Right atrium auricular region (tissue), 2 donors: ENCODE measurements at regions not wholly inside any gene's neighbourhood (a gene's known extent, or its start where the extent isn't known, plus 50 kb on each side); places are given as distances from the start of the nearest gene placed in this dataset.

Experiments
- DNase-seq: peaks from one replicate; pipeline ENCODE4 v3.0.0-alpha.2; 2019; ENCODE audit warnings: low spot score
- H3K27ac ChIP-seq, 2 donors: fragments of 200-600 bp; sonication (generic); 1 replicate in 1 of 2; 2 replicates in 1 of 2; pipeline ENCODE4 v1.5.1; 2016 to 2019
- H3K27me3 ChIP-seq, 2 donors: fragments of 200-600 bp; sonication (generic); one replicate each; pipeline versions ENCODE4 v1.5.1 to v1.6.0; 2017 to 2019
- H3K36me3 ChIP-seq: fragments of 200-600 bp; sonication (generic); one replicate; pipeline ENCODE4 v1.5.1; 2016
- H3K4me1 ChIP-seq, 2 donors: fragments of 200-600 bp; sonication (generic); one replicate each; pipeline versions ENCODE4 v1.5.1 to v1.6.0; 2017 to 2019
- H3K4me3 ChIP-seq, 2 donors: fragments of 200-600 bp; sonication (generic); 1 replicate in 1 of 2; 2 replicates in 1 of 2; pipeline ENCODE4 v1.5.1; 2017 to 2019; ENCODE audit warnings: mild to moderate bottlenecking in 1 of 2, moderate library complexity in 1 of 2
- H3K9me3 ChIP-seq, 2 donors: fragments of 200-600 bp; sonication (generic); one replicate each; pipeline ENCODE4 v1.5.1; 2019
- TF ChIP-seq, protein P1 (sequence below), 2 donors: fragments of 200-600 bp; sonication (generic); IDR thresholded peaks; one replicate each; pipeline ENCODE4 v1.5.1; 2019; ENCODE audit warnings: antibody characterized with exemption in 2 of 2

- TF ChIP-seq, protein P1, sequence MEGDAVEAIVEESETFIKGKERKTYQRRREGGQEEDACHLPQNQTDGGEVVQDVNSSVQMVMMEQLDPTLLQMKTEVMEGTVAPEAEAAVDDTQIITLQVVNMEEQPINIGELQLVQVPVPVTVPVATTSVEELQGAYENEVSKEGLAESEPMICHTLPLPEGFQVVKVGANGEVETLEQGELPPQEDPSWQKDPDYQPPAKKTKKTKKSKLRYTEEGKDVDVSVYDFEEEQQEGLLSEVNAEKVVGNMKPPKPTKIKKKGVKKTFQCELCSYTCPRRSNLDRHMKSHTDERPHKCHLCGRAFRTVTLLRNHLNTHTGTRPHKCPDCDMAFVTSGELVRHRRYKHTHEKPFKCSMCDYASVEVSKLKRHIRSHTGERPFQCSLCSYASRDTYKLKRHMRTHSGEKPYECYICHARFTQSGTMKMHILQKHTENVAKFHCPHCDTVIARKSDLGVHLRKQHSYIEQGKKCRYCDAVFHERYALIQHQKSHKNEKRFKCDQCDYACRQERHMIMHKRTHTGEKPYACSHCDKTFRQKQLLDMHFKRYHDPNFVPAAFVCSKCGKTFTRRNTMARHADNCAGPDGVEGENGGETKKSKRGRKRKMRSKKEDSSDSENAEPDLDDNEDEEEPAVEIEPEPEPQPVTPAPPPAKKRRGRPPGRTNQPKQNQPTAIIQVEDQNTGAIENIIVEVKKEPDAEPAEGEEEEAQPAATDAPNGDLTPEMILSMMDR (IDR thresholded peaks at IDR 0.05): no peak
- Histone ChIP-seq H3K9me3 (peaks cover 0 to 8% of the 10 kb centered on the region in 2 donors), H3K27me3 (no peaks in the 10 kb centered on the region)
Observed at GRCh38 chr16:66164581-66165247, 201.8 kb upstream of the CDH5 start.

DNA sequence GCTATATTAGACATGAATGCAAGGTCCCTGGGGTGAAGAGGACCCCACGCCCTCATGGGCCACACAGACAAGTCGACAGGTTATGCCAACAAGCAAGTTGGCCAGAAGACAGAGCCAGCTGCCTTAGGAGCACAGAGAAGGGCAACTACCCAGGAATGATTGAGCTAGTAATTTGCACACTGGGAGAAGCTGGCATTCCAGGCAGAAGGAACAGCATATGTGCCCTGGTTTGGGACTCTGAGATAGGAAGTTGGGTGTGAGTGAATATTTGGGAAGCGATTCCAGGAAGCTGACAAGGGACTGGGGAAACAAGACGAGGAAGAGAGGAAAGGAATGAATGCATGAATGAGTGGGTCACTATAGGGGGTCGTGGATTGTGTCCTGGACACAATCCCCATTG, 203.7 kb upstream of the CDH5 start:
- H3K27me3 ChIP-seq: no peaks in the 10 kb centered on the region
- TF ChIP-seq, protein P1 (IDR thresholded peaks at IDR 0.05): no peak
- no peaks in the 10 kb centered on the region for H3K4me1 ChIP-seq
- peaks cover 0 to 8% of the 10 kb centered on the region in 2 donors for H3K9me3 ChIP-seq
- DNase-seq: no peak
- H3K27ac ChIP-seq: no peak overlapping the region
- H3K36me3 ChIP-seq: no peaks in the 10 kb centered on the region
- H3K4me3 ChIP-seq: no peak overlapping the region

More at GRCh38 chr16:66164581-66165247, 201.8 kb upstream of the CDH5 start:
- Histone ChIP-seq H3K4me1 (no peaks in the 10 kb centered on the region), H3K36me3 (no peaks in the 10 kb centered on the region), H3K27ac (no peak overlapping the region), H3K4me3 (no peak overlapping the region)
- no peak for DNase-seq

DNA sequence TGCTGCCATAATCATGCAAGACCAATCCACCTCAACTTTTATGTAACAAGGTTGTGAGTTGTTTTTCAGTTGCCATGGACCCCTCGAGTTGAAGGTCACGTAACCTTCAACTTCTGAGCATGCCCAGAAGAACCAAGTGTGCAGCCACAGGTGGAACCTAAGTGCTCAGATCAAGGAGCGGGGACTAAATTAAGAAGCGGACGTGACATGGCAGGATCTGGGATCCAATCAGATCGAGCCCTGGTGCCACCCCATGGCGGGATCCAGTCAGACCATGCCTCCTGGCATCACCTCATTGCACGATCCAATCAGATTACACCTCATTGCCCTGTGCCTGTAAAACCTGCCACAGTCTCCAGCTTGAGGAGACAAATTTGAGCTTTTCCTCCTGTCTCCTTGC, 204.5 kb upstream of the CDH5 start:
- Histone ChIP-seq H3K36me3 (no peaks in the 10 kb centered on the region), H3K9me3 (peaks cover 0 to 5% of the 10 kb centered on the region in 2 donors), H3K27me3 (no peaks in the 10 kb centered on the region), H3K4me1 (no peaks in the 10 kb centered on the region), H3K27ac (no peak overlapping the region), H3K4me3 (no peak overlapping the region)
- DNase-seq: no peak
- TF ChIP-seq, protein P1 (IDR thresholded peaks at IDR 0.05): no peak

- TF ChIP-seq, protein P1 (IDR thresholded peaks at IDR 0.05): no peak
- no peaks in the 10 kb centered on the region for H3K27me3 ChIP-seq
- H3K4me1 ChIP-seq: no peaks in the 10 kb centered on the region
Observed at GRCh38 chr16:66161269-66161668, 205.2 kb upstream of the CDH5 start.

DNA sequence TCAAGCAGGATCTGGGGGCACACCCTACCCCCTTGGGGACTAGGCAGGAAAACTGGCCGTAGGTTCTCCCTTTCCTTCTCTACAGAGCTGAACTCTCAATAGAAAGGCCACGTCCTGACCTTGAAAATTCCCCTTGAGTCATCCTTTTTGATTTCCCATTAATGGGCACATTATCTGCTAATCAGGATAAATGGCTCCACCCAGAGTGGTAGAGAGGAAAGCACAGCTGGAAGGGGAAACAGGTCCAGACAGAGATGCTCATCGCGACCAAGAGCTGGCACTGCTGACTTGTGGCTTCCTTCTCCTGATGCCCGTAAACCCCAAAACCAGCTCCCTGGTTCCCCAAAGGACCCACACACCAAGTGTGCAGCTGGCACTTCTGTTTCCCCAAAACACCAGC, 206.5 kb upstream of the CDH5 start:
- TF ChIP-seq, protein P1 (IDR thresholded peaks at IDR 0.05): no peak
- Histone ChIP-seq H3K4me3 (no peak overlapping the region), H3K27me3 (no peaks in the 10 kb centered on the region), H3K9me3 (no peaks in the 10 kb centered on the region), H3K36me3 (no peaks in the 10 kb centered on the region), H3K4me1 (no peaks in the 10 kb centered on the region), H3K27ac (no peak overlapping the region)
- DNase-seq: no peak

More at GRCh38 chr16:66161269-66161668, 205.2 kb upstream of the CDH5 start:
- H3K36me3 ChIP-seq: no peaks in the 10 kb centered on the region
- no peaks in the 10 kb centered on the region for H3K9me3 ChIP-seq
- no peak overlapping the region for H3K4me3 ChIP-seq
- no peak for DNase-seq
- no peak overlapping the region for H3K27ac ChIP-seq

DNA sequence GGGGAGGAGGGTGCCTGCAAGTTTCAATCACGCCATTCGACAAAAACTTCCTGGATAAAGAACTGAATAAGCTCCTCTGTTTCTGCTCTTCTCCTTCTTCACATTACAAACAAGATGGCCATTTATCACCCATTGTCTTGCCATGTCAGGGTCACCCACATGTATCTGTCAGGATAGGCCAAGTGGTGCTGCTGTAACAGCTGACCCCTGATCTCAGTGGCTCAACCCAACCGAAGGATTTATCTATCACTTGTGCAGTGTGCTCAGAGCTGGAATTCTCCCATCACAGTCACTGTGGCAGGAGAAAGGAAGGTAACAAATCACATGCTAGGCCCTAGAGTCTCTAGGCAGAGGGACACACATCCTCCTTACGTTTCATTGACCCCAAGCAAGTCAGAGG, 210.0 kb upstream of the CDH5 start:
- no peaks in the 10 kb centered on the region for H3K9me3 ChIP-seq
- no peak overlapping the region for H3K4me3 ChIP-seq
- no peak for DNase-seq

More for the DNA sequence above, 210.0 kb upstream of the CDH5 start:
- H3K36me3 ChIP-seq: no peaks in the 10 kb centered on the region
- TF ChIP-seq, protein P1 (IDR thresholded peaks at IDR 0.05): no peak
- no peaks in the 10 kb centered on the region for H3K4me1 ChIP-seq
- no peak overlapping the region for H3K27ac ChIP-seq
- H3K27me3 ChIP-seq: no peaks in the 10 kb centered on the region
